ENCODE measurements at regions not wholly inside any gene's neighbourhood (a gene's known extent, or its start where the extent isn't known, plus 50 kb on each side); places are given as distances from the start of the nearest gene placed in this dataset.

DNA sequence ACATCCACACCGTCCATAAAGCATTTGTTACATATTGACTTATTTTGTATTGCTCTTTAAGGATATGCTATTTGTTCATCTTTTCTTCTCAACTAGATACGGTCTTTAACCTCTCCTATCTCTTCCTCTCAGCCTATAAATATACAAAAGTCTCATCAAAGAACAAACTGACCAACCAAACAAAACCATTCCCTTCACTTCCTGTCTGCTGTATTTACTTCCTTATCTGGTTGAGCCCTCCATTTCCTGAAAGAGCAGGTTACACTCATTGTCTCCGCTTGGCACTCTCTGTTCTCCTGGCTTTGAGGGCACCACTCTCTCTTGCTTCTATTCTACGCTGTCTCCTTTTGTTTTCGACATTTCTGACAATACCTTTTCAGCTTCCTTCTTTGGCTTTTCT is 431.9 kb upstream of the TCF4 start:
- FAIRE-seq (no peak), DNase-seq (ENCODE audit: insufficient read length, low spot score) (no peak)
- TF ChIP-seq POU2F2 (IDR thresholded peaks at IDR 0.05; ENCODE audit: low read depth, low read length), result no peak
- TF ChIP-seq POLR2A (IDR thresholded peaks at IDR 0.05; ENCODE audit: low read depth, low read length), result no peak
- no peak for TF ChIP-seq PAX5 (IDR thresholded peaks at IDR 0.05; ENCODE audit: insufficient read depth, low read length, severe bottlenecking)
- no peak for TF ChIP-seq SPI1 (IDR thresholded peaks at IDR 0.05; ENCODE audit: low read depth, low read length)
- TF ChIP-seq TAF1 (IDR thresholded peaks at IDR 0.05; ENCODE audit: low read depth, low read length), result no peak
- no peak for TF ChIP-seq POLR2AphosphoS5 (IDR thresholded peaks at IDR 0.05; ENCODE audit: low read depth, low read length)

GRCh38 chr18:56019156-56019555 is 431.2 kb upstream of the TCF4 start:
- no peak for FAIRE-seq
- DNase-seq (ENCODE audit: insufficient read length, low spot score), result no peak
- TF ChIP-seq PAX5 (IDR thresholded peaks at IDR 0.05; ENCODE audit: insufficient read depth, low read length, severe bottlenecking), result no peak
- TF ChIP-seq TAF1 (IDR thresholded peaks at IDR 0.05; ENCODE audit: low read depth, low read length), result no peak
- no peak for TF ChIP-seq SPI1 (IDR thresholded peaks at IDR 0.05; ENCODE audit: low read depth, low read length)
- no peak for TF ChIP-seq POLR2AphosphoS5 (IDR thresholded peaks at IDR 0.05; ENCODE audit: low read depth, low read length)
- no peak for TF ChIP-seq POU2F2 (IDR thresholded peaks at IDR 0.05; ENCODE audit: low read depth, low read length)
- TF ChIP-seq POLR2A (IDR thresholded peaks at IDR 0.05; ENCODE audit: low read depth, low read length), result no peak

DNA sequence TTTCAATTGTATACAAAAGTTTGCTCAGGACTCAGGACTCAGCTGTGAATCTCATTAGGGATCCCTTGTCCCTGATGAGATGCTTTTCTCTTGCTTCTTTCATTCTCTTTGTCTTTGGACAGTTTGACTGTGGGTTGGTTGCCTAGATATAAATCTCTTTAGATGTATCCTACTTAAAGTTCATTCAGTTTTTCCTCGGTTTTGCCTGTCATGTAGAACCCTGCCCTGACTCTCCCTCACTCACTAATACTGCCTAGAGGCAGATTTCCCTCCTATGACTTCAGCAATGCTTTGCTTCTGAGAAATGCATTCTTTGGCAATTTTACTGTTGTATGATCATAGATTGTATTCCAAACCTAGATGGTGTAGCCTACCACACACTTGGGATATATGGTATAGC is 421.4 kb upstream of the TCF4 start:
- DNase-seq (ENCODE audit: insufficient read length, low spot score) (no peak), FAIRE-seq (no peak)
- no peak for TF ChIP-seq POLR2AphosphoS5 (IDR thresholded peaks at IDR 0.05; ENCODE audit: low read depth, low read length)
- no peak for TF ChIP-seq PAX5 (IDR thresholded peaks at IDR 0.05; ENCODE audit: insufficient read depth, low read length, severe bottlenecking)
- TF ChIP-seq POLR2A (IDR thresholded peaks at IDR 0.05; ENCODE audit: low read depth, low read length), result no peak
- TF ChIP-seq SPI1 (IDR thresholded peaks at IDR 0.05; ENCODE audit: low read depth, low read length), result no peak
- TF ChIP-seq TAF1 (IDR thresholded peaks at IDR 0.05; ENCODE audit: low read depth, low read length), result no peak
- TF ChIP-seq POU2F2 (IDR thresholded peaks at IDR 0.05; ENCODE audit: low read depth, low read length), result no peak

- no peak for FAIRE-seq
- no peak for DNase-seq (ENCODE audit: insufficient read length, low spot score)
- no peak for TF ChIP-seq POU2F2 (IDR thresholded peaks at IDR 0.05; ENCODE audit: low read depth, low read length)
- no peak for TF ChIP-seq SPI1 (IDR thresholded peaks at IDR 0.05; ENCODE audit: low read depth, low read length)
- TF ChIP-seq TAF1 (IDR thresholded peaks at IDR 0.05; ENCODE audit: low read depth, low read length), result no peak
- TF ChIP-seq POLR2AphosphoS5 (IDR thresholded peaks at IDR 0.05; ENCODE audit: low read depth, low read length), result no peak
- TF ChIP-seq PAX5 (IDR thresholded peaks at IDR 0.05; ENCODE audit: insufficient read depth, low read length, severe bottlenecking), result no peak
- no peak for TF ChIP-seq POLR2A (IDR thresholded peaks at IDR 0.05; ENCODE audit: low read depth, low read length)
Measured at GRCh38 chr18:56003720-56004088, 415.7 kb upstream of the TCF4 start.

- no peak for TF ChIP-seq POLR2A (IDR thresholded peaks at IDR 0.05; ENCODE audit: low read depth, low read length)
- no peak for TF ChIP-seq POLR2AphosphoS5 (IDR thresholded peaks at IDR 0.05; ENCODE audit: low read depth, low read length)
- no peak for TF ChIP-seq PAX5 (IDR thresholded peaks at IDR 0.05; ENCODE audit: insufficient read depth, low read length, severe bottlenecking)
- FAIRE-seq, result no peak
- DNase-seq (ENCODE audit: insufficient read length, low spot score), result no peak
Measured at GRCh38 chr18:56003009-56003719, 415.2 kb upstream of the TCF4 start.

DNA sequence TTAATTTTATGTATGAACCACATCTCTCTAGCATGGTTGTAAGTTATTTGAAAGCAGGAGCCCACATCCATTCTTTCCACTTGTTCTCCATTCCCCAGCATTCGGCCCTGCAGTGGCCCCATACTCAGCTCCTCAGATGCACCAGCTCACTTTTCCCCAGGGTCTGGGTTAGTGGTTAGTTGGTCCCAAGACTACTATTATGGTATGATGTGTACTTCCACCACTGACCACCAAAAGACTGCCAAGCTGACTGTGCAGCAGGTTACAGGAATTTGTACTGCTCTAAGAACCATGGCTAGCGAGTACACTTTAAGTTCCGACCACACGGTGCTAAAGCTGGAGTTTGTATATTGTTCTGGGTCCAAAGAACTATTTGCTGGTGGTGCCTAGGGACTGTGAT is 413.6 kb upstream of the TCF4 start:
- DNase-seq (ENCODE audit: insufficient read length, low spot score) (no peak), FAIRE-seq (no peak)
- TF ChIP-seq POU2F2 (IDR thresholded peaks at IDR 0.05; ENCODE audit: low read depth, low read length) (no peak), SPI1 (IDR thresholded peaks at IDR 0.05; ENCODE audit: low read depth, low read length) (no peak), PAX5 (IDR thresholded peaks at IDR 0.05; ENCODE audit: insufficient read depth, low read length, severe bottlenecking) (no peak), POLR2AphosphoS5 (IDR thresholded peaks at IDR 0.05; ENCODE audit: low read depth, low read length) (no peak), TAF1 (IDR thresholded peaks at IDR 0.05; ENCODE audit: low read depth, low read length) (no peak), POLR2A (IDR thresholded peaks at IDR 0.05; ENCODE audit: low read depth, low read length) (no peak)

GRCh38 chr18:56000041-56000440 is 412.0 kb upstream of the TCF4 start:
- no peak for DNase-seq (ENCODE audit: insufficient read length, low spot score)
- no peak for FAIRE-seq
- TF ChIP-seq SPI1 (IDR thresholded peaks at IDR 0.05; ENCODE audit: low read depth, low read length) (no peak), TAF1 (IDR thresholded peaks at IDR 0.05; ENCODE audit: low read depth, low read length) (no peak), PAX5 (IDR thresholded peaks at IDR 0.05; ENCODE audit: insufficient read depth, low read length, severe bottlenecking) (no peak), POU2F2 (IDR thresholded peaks at IDR 0.05; ENCODE audit: low read depth, low read length) (no peak), POLR2A (IDR thresholded peaks at IDR 0.05; ENCODE audit: low read depth, low read length) (no peak), POLR2AphosphoS5 (IDR thresholded peaks at IDR 0.05; ENCODE audit: low read depth, low read length) (no peak)

DNA sequence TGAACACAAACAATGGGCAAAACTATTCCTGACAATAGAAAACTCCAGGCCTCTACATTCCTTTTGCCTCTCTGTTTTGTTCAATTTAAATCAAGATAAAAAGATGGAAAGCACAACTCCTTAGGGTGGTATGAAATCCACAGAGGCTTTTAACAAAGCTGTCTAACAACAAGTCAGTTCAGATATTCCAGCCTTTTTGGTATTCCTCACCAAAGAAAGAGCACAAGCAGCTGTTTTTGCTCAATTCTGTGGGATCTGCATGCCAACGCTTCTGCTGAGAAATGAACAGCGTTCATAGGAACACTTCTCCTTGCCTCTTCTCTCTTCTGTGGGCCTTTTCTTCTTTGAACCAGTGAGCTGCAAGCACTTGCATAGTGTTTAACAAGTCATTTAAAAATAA is 411.6 kb upstream of the TCF4 start:
- no peak for DNase-seq (ENCODE audit: insufficient read length, low spot score)
- no peak for FAIRE-seq
- TF ChIP-seq POLR2A (IDR thresholded peaks at IDR 0.05; ENCODE audit: low read depth, low read length), result no peak
- no peak for TF ChIP-seq PAX5 (IDR thresholded peaks at IDR 0.05; ENCODE audit: insufficient read depth, low read length, severe bottlenecking)

- no peak for TF ChIP-seq TAF1 (IDR thresholded peaks at IDR 0.05; ENCODE audit: low read depth, low read length)
- no peak for TF ChIP-seq POLR2AphosphoS5 (IDR thresholded peaks at IDR 0.05; ENCODE audit: low read depth, low read length)
- TF ChIP-seq POLR2A (IDR thresholded peaks at IDR 0.05; ENCODE audit: low read depth, low read length), result no peak
- TF ChIP-seq PAX5 (IDR thresholded peaks at IDR 0.05; ENCODE audit: insufficient read depth, low read length, severe bottlenecking), result no peak
- no peak for TF ChIP-seq SPI1 (IDR thresholded peaks at IDR 0.05; ENCODE audit: low read depth, low read length)
- no peak for TF ChIP-seq POU2F2 (IDR thresholded peaks at IDR 0.05; ENCODE audit: low read depth, low read length)
- DNase-seq (ENCODE audit: insufficient read length, low spot score), result no peak
- no peak for FAIRE-seq
Measured at GRCh38 chr18:55998801-55999385, 410.9 kb upstream of the TCF4 start.

GRCh38 chr18:55998071-55998522 is 410.1 kb upstream of the TCF4 start:
- DNase-seq (ENCODE audit: insufficient read length, low spot score) (no peak), FAIRE-seq (no peak)
- TF ChIP-seq POLR2A (IDR thresholded peaks at IDR 0.05; ENCODE audit: low read depth, low read length) (no peak), TAF1 (IDR thresholded peaks at IDR 0.05; ENCODE audit: low read depth, low read length) (no peak), PAX5 (IDR thresholded peaks at IDR 0.05; ENCODE audit: insufficient read depth, low read length, severe bottlenecking) (no peak), POU2F2 (IDR thresholded peaks at IDR 0.05; ENCODE audit: low read depth, low read length) (no peak), SPI1 (IDR thresholded peaks at IDR 0.05; ENCODE audit: low read depth, low read length) (no peak), POLR2AphosphoS5 (IDR thresholded peaks at IDR 0.05; ENCODE audit: low read depth, low read length) (no peak)

All from GM12891 (cell line).